ENCODE measurements at regions not wholly inside any gene's neighbourhood (a gene's known extent, or its start where the extent isn't known, plus 50 kb on each side); places are given as distances from the start of the nearest gene placed in this dataset.

GRCh38 chr6:6820641-6821238 lies 232.2 kb downstream of the LY86 start:
- ChIA-PET POLR2A (no interaction called here), CTCF (interaction anchor here (0.7 to 1.1 kb wide), 3 partner anchors 14 to 34 kb away, joined by 3 read pairs; no protein-coding TSS in a partner anchor)
- DNase-seq (ENCODE audit: extremely low spot score) = no peak
- TF ChIP-seq, protein P1, sequence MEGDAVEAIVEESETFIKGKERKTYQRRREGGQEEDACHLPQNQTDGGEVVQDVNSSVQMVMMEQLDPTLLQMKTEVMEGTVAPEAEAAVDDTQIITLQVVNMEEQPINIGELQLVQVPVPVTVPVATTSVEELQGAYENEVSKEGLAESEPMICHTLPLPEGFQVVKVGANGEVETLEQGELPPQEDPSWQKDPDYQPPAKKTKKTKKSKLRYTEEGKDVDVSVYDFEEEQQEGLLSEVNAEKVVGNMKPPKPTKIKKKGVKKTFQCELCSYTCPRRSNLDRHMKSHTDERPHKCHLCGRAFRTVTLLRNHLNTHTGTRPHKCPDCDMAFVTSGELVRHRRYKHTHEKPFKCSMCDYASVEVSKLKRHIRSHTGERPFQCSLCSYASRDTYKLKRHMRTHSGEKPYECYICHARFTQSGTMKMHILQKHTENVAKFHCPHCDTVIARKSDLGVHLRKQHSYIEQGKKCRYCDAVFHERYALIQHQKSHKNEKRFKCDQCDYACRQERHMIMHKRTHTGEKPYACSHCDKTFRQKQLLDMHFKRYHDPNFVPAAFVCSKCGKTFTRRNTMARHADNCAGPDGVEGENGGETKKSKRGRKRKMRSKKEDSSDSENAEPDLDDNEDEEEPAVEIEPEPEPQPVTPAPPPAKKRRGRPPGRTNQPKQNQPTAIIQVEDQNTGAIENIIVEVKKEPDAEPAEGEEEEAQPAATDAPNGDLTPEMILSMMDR (IDR thresholded peaks at IDR 0.05; ENCODE audit: control extremely low read depth, extremely low read depth, low read depth, missing control alignments) = no peak

GRCh38 chr6:6821639-6822261 lies 233.2 kb downstream of the LY86 start:
- CTCF ChIA-PET = interaction anchor here (1.1 to 1.8 kb wide), 3 partner anchors 15 to 22 kb away, joined by 3 to 4 read pairs (median 3); no protein-coding TSS in a partner anchor
- POLR2A ChIA-PET = no interaction called here

DNA sequence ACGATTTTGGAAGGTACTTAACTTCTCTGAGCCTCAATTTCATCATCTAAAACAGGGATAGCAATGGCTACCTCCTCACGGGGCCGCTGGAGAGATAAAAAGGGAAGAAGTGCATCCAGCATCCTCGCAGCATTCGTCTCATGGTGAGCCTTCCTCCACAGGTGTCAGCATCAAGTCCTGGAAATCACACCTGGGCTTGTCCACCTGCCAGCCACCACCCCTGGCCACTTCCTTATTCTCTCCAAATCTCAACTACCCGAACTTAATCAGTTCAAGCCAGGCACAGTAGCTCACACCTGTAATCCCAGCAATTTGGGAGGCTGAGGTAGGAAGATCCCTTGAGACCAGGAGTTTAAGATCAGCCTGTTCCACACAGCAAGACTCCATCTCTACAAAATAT lies 234.5 kb downstream of the LY86 start:
- DNase-seq (ENCODE audit: extremely low spot score) = no peak
- TF ChIP-seq, protein P1 (IDR thresholded peaks at IDR 0.05; ENCODE audit: control extremely low read depth, extremely low read depth, low read depth, missing control alignments) = no peak
- POLR2A ChIA-PET = interaction anchor here (0.6 kb wide), 1 partner anchor 281 kb away, joined by 3 read pairs; no protein-coding TSS in a partner anchor
- CTCF ChIA-PET = interaction anchor here (1.3 to 1.8 kb wide), 2 partner anchors 16 to 21 kb away, joined by 3 to 4 read pairs; no protein-coding TSS in a partner anchor

More at GRCh38 chr6:6821639-6822261, 233.2 kb downstream of the LY86 start:
- TF ChIP-seq, protein P1 (IDR thresholded peaks at IDR 0.05; ENCODE audit: control extremely low read depth, extremely low read depth, low read depth, missing control alignments) = no peak
- no peak for DNase-seq (ENCODE audit: extremely low spot score)

GRCh38 chr6:6823568-6824224 lies 235.2 kb downstream of the LY86 start:
- ChIA-PET CTCF (interaction anchor here (1.3 to 1.8 kb wide), 2 partner anchors 17 to 20 kb away, joined by 3 to 4 read pairs; no protein-coding TSS in a partner anchor), POLR2A (no interaction called here)
- DNase-seq (ENCODE audit: extremely low spot score) = no peak
- TF ChIP-seq, protein P1 (IDR thresholded peaks at IDR 0.05; ENCODE audit: control extremely low read depth, extremely low read depth, low read depth, missing control alignments) = no peak

DNA sequence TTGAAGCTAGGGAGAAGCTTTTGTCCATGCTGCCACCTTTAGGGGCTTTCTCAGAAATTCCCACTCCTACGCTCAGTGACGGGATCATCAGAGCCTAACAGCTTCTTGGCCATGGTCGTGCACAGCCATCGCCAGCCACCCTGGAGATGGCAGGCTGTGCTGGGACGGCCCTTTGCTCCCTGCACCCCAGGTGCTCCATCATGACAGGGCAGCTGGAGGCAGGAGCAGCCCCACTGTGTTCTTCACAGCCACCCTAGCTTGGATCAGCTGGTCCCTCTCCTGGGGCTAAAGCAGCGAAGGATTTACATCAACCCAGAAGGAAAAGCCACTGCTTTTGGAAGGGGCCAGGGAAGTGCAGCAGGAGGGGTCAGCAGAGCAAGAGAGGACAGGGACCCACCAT lies 235.9 kb downstream of the LY86 start:
- TF ChIP-seq, protein P1 (IDR thresholded peaks at IDR 0.05; ENCODE audit: control extremely low read depth, extremely low read depth, low read depth, missing control alignments) = no peak
- ChIA-PET CTCF (interaction anchor here (1.0 to 1.3 kb wide), 2 partner anchors 17 to 102 kb away, joined by 3 read pairs; no protein-coding TSS in a partner anchor), POLR2A (no interaction called here)
- DNase-seq (ENCODE audit: extremely low spot score) = no peak

- TF ChIP-seq, protein P1 (IDR thresholded peaks at IDR 0.05; ENCODE audit: control extremely low read depth, extremely low read depth, low read depth, missing control alignments) = no peak
- no peak for DNase-seq (ENCODE audit: extremely low spot score)
- ChIA-PET CTCF (interaction anchor here (0.7 to 1.5 kb wide), 3 partner anchors 9 to 103 kb away, joined by 3 to 4 read pairs (median 3); no protein-coding TSS in a partner anchor), POLR2A (no interaction called here)
These were observed 236.8 kb downstream of the LY86 start for GRCh38 chr6:6825193-6825784.
